ENCODE measurements at regions not wholly inside any gene's neighbourhood (a gene's known extent, or its start where the extent isn't known, plus 50 kb on each side); places are given as distances from the start of the nearest gene placed in this dataset.
"Not testable (repeated sequence)": the region's sequence is repeated elsewhere in the genome, so short reads cannot be mapped to it uniquely, and the experiment has no call there.

- DNase-seq (ENCODE audit: low read depth, low spot score), result peak; percentile 45
- no peak overlapping the region for H3K4me3 ChIP-seq (ENCODE audit: low read depth, low read length)
- TF ChIP-seq CTCF (IDR thresholded peaks at IDR 0.05; ENCODE audit: low read depth, low read length), result no peak
- in situ Hi-C loops (cut with HindIII; ENCODE audit: low sequenced_read_pairs), result no loop called here
These were observed 1173.6 kb upstream of the CHAC2 start for GRCh38 chr2:52594026-52594425.

DNA sequence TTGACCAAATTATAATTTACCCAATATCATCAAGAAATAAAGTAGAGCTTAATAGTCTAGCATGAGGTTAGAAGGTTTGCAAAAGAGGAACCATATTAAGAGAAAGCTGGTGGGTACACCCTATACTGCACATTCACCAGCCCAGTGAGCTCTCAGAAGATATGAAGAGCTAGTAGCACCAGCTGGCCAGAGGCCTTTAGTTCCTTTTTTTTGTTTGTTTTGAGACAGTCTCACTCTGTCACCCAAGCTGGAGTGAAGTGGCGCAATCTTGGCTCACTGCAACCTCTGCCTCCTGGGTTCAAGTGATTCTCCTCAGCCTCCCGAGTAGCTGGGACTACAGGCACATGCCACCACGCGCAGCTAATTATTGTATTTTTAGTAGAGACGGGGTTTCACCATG is 1183.5 kb upstream of the CHAC2 start:
- DNase-seq (ENCODE audit: low read depth, low spot score); H3K4me3 ChIP-seq (ENCODE audit: low read depth, low read length); in situ Hi-C loops (cut with HindIII; ENCODE audit: low sequenced_read_pairs): not testable (repeated sequence)

DNA sequence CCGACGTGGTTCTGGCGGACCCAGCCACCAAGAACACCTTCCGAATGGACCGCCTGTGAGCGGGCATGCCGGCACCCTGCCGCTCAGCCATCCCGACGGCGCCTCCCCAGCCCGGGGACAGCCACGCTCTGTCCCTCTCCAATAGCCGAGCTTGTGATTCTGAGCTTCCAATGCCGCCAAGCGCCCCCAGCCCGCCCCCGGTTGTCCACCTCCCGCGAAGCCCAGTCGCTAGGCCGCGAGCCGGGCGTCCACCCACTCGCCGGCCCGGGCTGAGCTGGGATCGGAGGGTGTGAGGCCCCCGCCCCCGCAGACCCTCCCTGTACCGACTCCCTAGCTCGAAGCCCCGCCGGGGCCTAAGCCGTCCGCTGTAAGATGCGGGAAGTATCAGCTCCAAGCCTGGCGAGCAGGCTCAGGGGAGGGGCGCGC is 1195.1 kb upstream of the CHAC2 start:
- DNase-seq (ENCODE audit: low read depth, low spot score), result no peak
- TF ChIP-seq CTCF (IDR thresholded peaks at IDR 0.05; ENCODE audit: low read depth, low read length), result no peak
- no peak overlapping the region for H3K4me3 ChIP-seq (ENCODE audit: low read depth, low read length)
- in situ Hi-C loops (cut with HindIII; ENCODE audit: low sequenced_read_pairs), result no loop called here

DNA sequence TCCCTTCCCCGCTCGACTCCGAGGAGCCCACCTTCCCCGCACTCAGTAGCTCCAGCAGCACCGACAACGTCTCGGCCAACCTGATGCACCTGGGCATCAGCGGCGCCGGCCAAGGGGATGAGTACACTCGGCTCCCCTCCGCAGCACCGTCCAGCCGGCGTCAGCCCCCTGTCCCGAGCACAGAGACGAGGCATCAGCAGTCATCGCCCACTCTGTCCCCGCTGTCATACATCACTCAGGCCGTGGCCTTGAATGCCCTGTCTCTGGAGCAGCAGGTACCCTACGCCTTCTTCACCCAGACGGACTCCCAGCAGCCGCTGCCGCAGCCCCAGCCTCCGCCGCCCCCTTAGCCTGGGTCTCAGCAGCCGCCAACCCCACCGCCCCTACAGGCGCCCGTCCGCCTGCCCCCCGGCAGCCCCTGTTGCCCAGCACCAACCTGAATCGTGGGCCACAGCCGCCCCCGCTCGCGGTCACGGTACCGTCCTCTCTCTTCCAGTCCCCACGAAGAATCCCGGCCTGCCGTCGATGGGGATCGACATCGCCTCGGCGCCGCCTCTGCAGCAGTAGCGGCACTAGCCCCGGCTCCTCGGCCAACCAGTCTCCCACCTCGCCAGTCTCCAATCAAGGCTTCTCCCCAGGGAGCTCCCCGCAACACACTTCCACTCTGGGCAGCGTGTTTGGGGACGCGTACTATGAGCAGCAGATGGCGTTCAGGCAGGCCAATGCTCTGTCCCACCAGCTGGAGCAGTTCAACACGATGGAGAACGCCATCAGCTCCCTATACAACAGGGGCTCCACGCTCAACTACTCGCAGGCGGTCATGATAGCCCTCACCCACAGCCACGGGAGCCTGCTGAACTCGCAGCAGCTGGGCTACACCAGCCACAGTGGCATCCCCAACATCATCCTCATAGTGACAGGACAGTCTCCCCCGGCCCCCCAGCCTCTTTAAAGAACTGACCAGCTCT is 1195.9 kb upstream of the CHAC2 start:
- in situ Hi-C loops (cut with HindIII; ENCODE audit: low sequenced_read_pairs), result no loop called here
- no peak for TF ChIP-seq CTCF (IDR thresholded peaks at IDR 0.05; ENCODE audit: low read depth, low read length)

DNA sequence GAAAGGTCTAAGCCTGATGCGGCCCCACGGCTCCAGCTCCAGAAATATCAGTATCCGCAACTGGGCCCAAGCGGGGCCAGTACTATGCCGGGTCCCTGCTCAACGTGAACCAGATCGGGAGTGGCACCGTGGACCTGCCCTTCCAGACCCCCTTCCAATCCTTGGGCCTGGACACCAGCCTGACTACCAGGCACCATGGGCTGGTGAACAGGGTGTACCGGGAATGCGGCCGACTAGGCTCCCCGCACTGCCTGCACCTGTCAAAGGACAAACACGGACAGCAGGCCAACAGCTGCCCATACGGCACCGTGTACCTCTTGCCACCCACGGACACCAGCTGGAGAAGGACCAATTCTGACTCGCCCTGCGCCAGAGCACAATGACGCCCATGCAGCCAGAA is 1196.9 kb upstream of the CHAC2 start:
- no peak for DNase-seq (ENCODE audit: low read depth, low spot score)
- TF ChIP-seq CTCF (IDR thresholded peaks at IDR 0.05; ENCODE audit: low read depth, low read length), result no peak
- H3K4me3 ChIP-seq (ENCODE audit: low read depth, low read length), result no peak overlapping the region

More for the DNA sequence above, 1195.9 kb upstream of the CHAC2 start:
- DNase-seq (ENCODE audit: low read depth, low spot score), result no peak
- no peak overlapping the region for H3K4me3 ChIP-seq (ENCODE audit: low read depth, low read length)

DNA sequence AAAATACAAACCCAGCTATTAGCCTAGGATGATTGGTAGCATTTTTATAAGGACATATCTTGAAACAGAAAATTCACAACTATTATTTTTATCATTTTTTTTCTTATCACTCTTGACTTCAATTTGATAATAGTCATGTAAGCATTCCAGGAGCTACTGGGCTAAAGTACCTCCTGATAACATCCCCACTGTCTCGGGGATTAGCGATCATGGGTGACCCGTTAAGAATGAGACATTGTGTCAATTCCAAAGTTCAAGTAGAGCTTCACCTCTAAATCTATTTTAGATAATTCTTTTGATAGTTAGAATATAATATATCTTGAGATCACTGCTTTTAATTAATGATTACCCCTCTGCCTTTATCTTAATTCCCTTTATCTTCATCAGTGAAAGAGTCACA is 1204.5 kb upstream of the CHAC2 start:
- TF ChIP-seq CTCF (IDR thresholded peaks at IDR 0.05; ENCODE audit: low read depth, low read length), result no peak
- DNase-seq (ENCODE audit: low read depth, low spot score), result no peak
- no peak overlapping the region for H3K4me3 ChIP-seq (ENCODE audit: low read depth, low read length)
- in situ Hi-C loops (cut with HindIII; ENCODE audit: low sequenced_read_pairs), result no loop called here

More for the DNA sequence above, 1196.9 kb upstream of the CHAC2 start:
- in situ Hi-C loops (cut with HindIII; ENCODE audit: low sequenced_read_pairs), result no loop called here

GRCh38 chr2:52558265-52558664 is 1209.3 kb upstream of the CHAC2 start:
- in situ Hi-C loops (cut with HindIII; ENCODE audit: low sequenced_read_pairs), result no loop called here
- DNase-seq (ENCODE audit: low read depth, low spot score), result no peak
- TF ChIP-seq CTCF (IDR thresholded peaks at IDR 0.05; ENCODE audit: low read depth, low read length), result no peak
- H3K4me3 ChIP-seq (ENCODE audit: low read depth, low read length), result no peak overlapping the region
